GM12878 (cell line): ENCODE measurements at regions not wholly inside any gene's neighbourhood (a gene's known extent, or its start where the extent isn't known, plus 50 kb on each side); places are given as distances from the start of the nearest gene placed in this dataset.

Experiments used
- ATAC-seq: fragments of 200-7000 bp; cut with Tn5 transposase; 3 replicates; pipeline ENCODE4 v1.9.1; 2020; ENCODE audit warnings: mild to moderate bottlenecking, moderate library complexity
- BruUV-seq: library from RNA; stranded (reverse); fragments of 400-500 nt; replicated peaks from 2 replicates; lab custom pipeline; 2021; lab: Mats Ljungman, UMichigan
- CTCF ChIA-PET: fragments of 300-600 bp; sonication (Branson Sonifier 250); formaldehyde crosslinking; extraction: SDS; loops from one replicate; lab custom pipeline; 2021; ENCODE audit warnings: inconsistent platforms; lab: Yijun Ruan, JAX
- POLR2A ChIA-PET: fragments of 350-600 bp; formaldehyde crosslinking; extraction: SDS; loops from one replicate; lab custom pipeline; 2021; ENCODE audit warnings: inconsistent platforms; lab: Charles Lee
- RAD21 ChIA-PET: fragments of 300-600 bp; sonication (Branson Sonifier 250); formaldehyde crosslinking; loops from one replicate; lab custom pipeline; 2023; ENCODE audit warnings: antibody characterized with exemption; ENCODE audit not compliant: unreplicated experiment; lab: Charles Lee
- SMC1A ChIA-PET: fragments of 300-600 bp; sonication (Branson Sonifier 250); formaldehyde crosslinking; loops from one replicate; lab custom pipeline; 2023; ENCODE audit not compliant: unreplicated experiment, uncharacterized antibody; lab: Charles Lee
- DNase-seq: peaks from one replicate; pipeline ENCODE4 v3.0.0-alpha.2; 2011; ENCODE audit warnings: low read depth, low spot score
- FAIRE-seq: peaks from 3 replicates; lab custom pipeline; 2011; peaks lifted over from hg19 to GRCh38; lab: Jason Lieb, UNC
- H2AFZ ChIP-seq: 2 replicates; pipeline ENCODE4 v1.6.0; 2011; ENCODE audit warnings: low read depth, low read length, control low read depth; ENCODE audit not compliant: control insufficient read depth
- H3K27ac ChIP-seq: 2 replicates; pipeline ENCODE4 v1.5.1; 2011; ENCODE audit warnings: control low read depth; ENCODE audit not compliant: control insufficient read depth, insufficient read depth
- H3K27me3 ChIP-seq, 2 experiments: replicated peaks in 1 of 2; 2 replicates each; pipeline versions ENCODE4 v1.6.0 to v1.6.1; 2011; ENCODE audit warnings: low read length in 1 of 2; ENCODE audit not compliant: control insufficient read depth in 2 of 2, insufficient read depth in 2 of 2
- H3K36me3 ChIP-seq, 2 experiments: 2 replicates each; pipeline ENCODE4 v1.5.1; 2011; ENCODE audit warnings: low read length in 1 of 2; ENCODE audit not compliant: control insufficient read depth in 2 of 2, insufficient read depth in 2 of 2
- H3K4me1 ChIP-seq: 2 replicates; pipeline ENCODE4 v1.6.1; 2011; ENCODE audit warnings: mild to moderate bottlenecking, low read length, moderate library complexity, mixed read lengths; ENCODE audit not compliant: control insufficient read depth, insufficient read depth
- H3K4me2 ChIP-seq: 2 replicates; pipeline ENCODE4 v1.6.0; 2011; ENCODE audit warnings: control low read depth; ENCODE audit not compliant: control insufficient read depth, insufficient read depth
- H3K4me3 ChIP-seq: fragments of 200-600 bp; sonication (generic); 2 replicates; pipeline ENCODE4 v1.5.1; 2016
- H3K79me2 ChIP-seq: 2 replicates; pipeline ENCODE4 v1.6.0; 2011; ENCODE audit warnings: low read length; ENCODE audit not compliant: control insufficient read depth, insufficient read depth
- H3K9ac ChIP-seq: 2 replicates; pipeline ENCODE4 v1.8.0; 2011; ENCODE audit warnings: low read length, control low read depth, mixed read lengths; ENCODE audit not compliant: control insufficient read depth, insufficient read depth
- H3K9me3 ChIP-seq: replicated peaks from 3 replicates; pipeline ENCODE4 v1.5.1; 2011; ENCODE audit warnings: mild to moderate bottlenecking, low read length; ENCODE audit not compliant: control insufficient read depth, insufficient read depth
- H4K20me1 ChIP-seq: 2 replicates; pipeline ENCODE4 v1.6.0; 2011; ENCODE audit not compliant: control insufficient read depth, insufficient read depth
- BACH1 ChIP-seq: fragments of 450-650 bp; IDR thresholded peaks from 2 replicates; pipeline ENCODE4 v1.6.1; 2017; ENCODE audit warnings: mild to moderate bottlenecking, borderline replicate concordance
- BRCA1 ChIP-seq: IDR thresholded peaks from 2 replicates; pipeline ENCODE4 v1.6.1; 2011; ENCODE audit warnings: low read depth, low read length, improper control_type of control experiment
- E2F8 ChIP-seq: fragments of 450-650 bp; IDR thresholded peaks from 2 replicates; pipeline ENCODE4 v1.6.1; 2018; ENCODE audit warnings: mild to moderate bottlenecking, low read depth, moderate library complexity; ENCODE audit not compliant: partially characterized antibody
- EP300 ChIP-seq, 2 experiments: fragments of 150-350 bp in 1 of 2; IDR thresholded peaks; 2 replicates each; pipeline ENCODE4 v1.6.1; 2011 to 2012; ENCODE audit warnings: low read depth in 2 of 2, low read length in 2 of 2, borderline replicate concordance in 1 of 2, improper control_type of control experiment in 1 of 2, inconsistent platforms in 1 of 2; ENCODE audit not compliant: control insufficient read depth in 1 of 2
- ETV6 ChIP-seq, 2 experiments: fragments of 450-650 bp in 1 of 2; IDR thresholded peaks in 1 of 2; conservative IDR thresholded peaks in 1 of 2; 2 replicates each; pipeline ENCODE4 v1.6.1; 2014; ENCODE audit warnings: antibody characterized with exemption in 1 of 2, borderline replicate concordance in 1 of 2, low read depth in 1 of 2, mild to moderate bottlenecking in 1 of 2, moderate library complexity in 1 of 2
- FOXM1 ChIP-seq: IDR thresholded peaks from 2 replicates; pipeline ENCODE4 v1.6.1; 2012; ENCODE audit warnings: low read depth, mild to moderate bottlenecking, inconsistent platforms, low read length, moderate library complexity
- GATAD2B ChIP-seq: fragments of 450-650 bp; conservative IDR thresholded peaks from 2 replicates; pipeline ENCODE4 v1.6.1; 2017; ENCODE audit warnings: low read depth, mild to moderate bottlenecking, moderate library complexity
- KDM1A ChIP-seq: fragments of 200-600 bp; sonication (generic); IDR thresholded peaks from 2 replicates; pipeline ENCODE4 v1.6.1; 2016; ENCODE audit warnings: borderline replicate concordance
- RAD51 ChIP-seq: fragments of 450-650 bp; IDR thresholded peaks from 2 replicates; pipeline ENCODE4 v1.6.1; 2016; ENCODE audit warnings: moderate library complexity, mild to moderate bottlenecking, inconsistent platforms
- TBL1XR1 ChIP-seq: IDR thresholded peaks from 2 replicates; pipeline ENCODE4 v1.6.1; 2012; ENCODE audit warnings: low read depth, low read length, improper control_type of control experiment
- TCF3 ChIP-seq: IDR thresholded peaks from 2 replicates; pipeline ENCODE4 v1.6.1; 2012; ENCODE audit warnings: low read depth, mild to moderate bottlenecking, low read length, borderline replicate concordance; ENCODE audit not compliant: insufficient read depth
- USF2 ChIP-seq: IDR thresholded peaks from 2 replicates; pipeline ENCODE4 v1.6.1; 2011; ENCODE audit warnings: low read depth, low read length, improper control_type of control experiment, borderline replicate concordance
- ZNF24 ChIP-seq: fragments of 450-650 bp; IDR thresholded peaks from 2 replicates; pipeline ENCODE4 v1.6.1; 2017; ENCODE audit warnings: antibody characterized with exemption, mild to moderate bottlenecking
- ZSCAN29 ChIP-seq: fragments of 450-650 bp; IDR thresholded peaks from 2 replicates; pipeline ENCODE4 v1.6.1; 2017; ENCODE audit warnings: mild to moderate bottlenecking, moderate library complexity
- WGBS: methylation state at CpG from one replicate; pipeline ENCODE4 v1.1.6; 2016; ENCODE audit warnings: low lambda C conversion rate; ENCODE audit not compliant: insufficient replicate concordance, insufficient coverage; ENCODE audit errors: missing lambda C conversion rate; 5-methylcytosine and 5-hydroxymethylcytosine counted together
- in situ Hi-C: fragments of 300-500 bp; cut with MboI; formaldehyde crosslinking; loops from 9 replicates; pipeline ENCODE4 v1.14.3; 2018; ENCODE audit warnings: mixed read lengths
- intact Hi-C: fragments of 100-400 bp; cut with micrococcal nuclease; formaldehyde crosslinking; loops from one replicate; pipeline ENCODE4 v1.14.2; 2022; ENCODE audit not compliant: unreplicated experiment

GRCh38 chr15:20352241-20353200 lies 189.1 kb downstream of the GOLGA6L6 start:
- 21% methylated on average over 17 of the region's 17 CpGs for WGBS

GRCh38 chr15:20351448-20351971 lies 190.1 kb downstream of the GOLGA6L6 start:
- Histone ChIP-seq H3K4me3 (no peak overlapping the region), H4K20me1 (no peaks in the 10 kb centered on the region), H3K9ac (no peak overlapping the region), H3K79me2 (no peaks in the 10 kb centered on the region), H3K4me1 (no peaks in the 10 kb centered on the region; the same call in 1 of the 2 replicates), H3K4me2 (no peak overlapping the region), H3K27me3 (no peaks in the 10 kb centered on the region; a peak in 1 of 4 replicates), H3K27ac (no peak overlapping the region), H3K9me3 (no peaks in the 10 kb centered on the region; the same call in 2 of the 3 replicates), H2AFZ (no peak overlapping the region), H3K36me3 (no peaks in the 10 kb centered on the region)
- ChIA-PET CTCF (interaction anchor here (0.9 kb wide), 1 partner anchor 1873 kb away, joined by 4 read pairs; no protein-coding TSS in a partner anchor), RAD21 (no interaction called here), SMC1A (no interaction called here), POLR2A (no interaction called here)
- intact Hi-C loops (no loop called here), in situ Hi-C loops (no loop called here)
- ATAC-seq = no peak
- 11% methylated on average over 9 of the region's 9 CpGs for WGBS
- no peak for FAIRE-seq
- DNase-seq = no peak
- no TSS peak for BruUV-seq
- TF ChIP-seq TBL1XR1 (no peak), E2F8 (no peak), USF2 (no peak), ETV6 (conservative IDR thresholded peaks at IDR 0.05 in 1 of 2, IDR thresholded peaks at IDR 0.05 in 1 of 2; ENCODE audit: borderline replicate concordance in 1 of 2, low read depth in 1 of 2) (no peak), EP300 (IDR thresholded peaks at IDR 0.05; ENCODE audit: borderline replicate concordance in 1 of 2, control insufficient read depth in 1 of 2, low read depth in 2 of 2, low read length in 2 of 2) (no peak), BACH1 (no peak), ZNF24 (no peak), RAD51 (no peak), BRCA1 (no peak)

More at GRCh38 chr15:20352241-20353200, 189.1 kb downstream of the GOLGA6L6 start:
- intact Hi-C loops (no loop called here), in situ Hi-C loops (no loop called here)
- Histone ChIP-seq H3K9ac (no peak overlapping the region), H3K4me3 (no peak overlapping the region), H2AFZ (no peak overlapping the region), H3K4me1 (no peaks in the 10 kb centered on the region; the same call in 1 of the 2 replicates), H4K20me1 (no peaks in the 10 kb centered on the region), H3K27ac (no peak overlapping the region), H3K9me3 (no peaks in the 10 kb centered on the region; the same call in 2 of the 3 replicates), H3K36me3 (no peaks in the 10 kb centered on the region), H3K79me2 (no peaks in the 10 kb centered on the region), H3K4me2 (no peak overlapping the region), H3K27me3 (no peaks in the 10 kb centered on the region; a peak in 1 of 4 replicates)
- BruUV-seq = no TSS peak
- TF ChIP-seq FOXM1 (no peak), ZSCAN29 (no peak), TCF3 (no peak), GATAD2B (no peak), BRCA1 (no peak), KDM1A (no peak)
- ATAC-seq (no peak), DNase-seq (no peak), FAIRE-seq (no peak)
- ChIA-PET RAD21 (no interaction called here), CTCF (no interaction called here), SMC1A (no interaction called here), POLR2A (no interaction called here)
